ENCODE measurements at regions not wholly inside any gene's neighbourhood (a gene's known extent, or its start where the extent isn't known, plus 50 kb on each side); places are given as distances from the start of the nearest gene placed in this dataset.
"Not testable (repeated sequence)": the region's sequence is repeated elsewhere in the genome, so short reads cannot be mapped to it uniquely, and the experiment has no call there.

DNA sequence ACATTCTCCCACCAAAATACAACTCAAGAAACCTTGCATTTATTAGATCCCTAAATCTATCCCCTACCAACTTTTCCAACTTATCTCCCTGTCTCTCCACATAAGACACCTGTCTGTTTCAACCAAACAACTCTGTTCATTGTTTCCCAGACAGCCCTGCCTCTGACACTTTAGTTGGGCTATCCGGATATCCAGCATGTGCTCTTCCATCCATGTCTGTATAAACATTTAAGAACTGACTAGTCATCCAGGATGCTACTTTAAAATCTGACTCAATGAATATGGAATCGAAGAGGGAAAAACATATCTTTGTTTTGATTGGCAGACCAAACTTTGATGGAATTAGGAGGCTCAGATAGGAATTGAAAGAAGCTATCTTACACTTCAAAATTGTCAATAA lies 143.2 kb upstream of the DCAF8L1 start:
- Histone ChIP-seq H3K27me3 (replicated peaks in 1 of 4; ENCODE audit: control extremely low read depth in 1 of 4, control insufficient read depth in 3 of 4, insufficient read depth in 4 of 4, low read length in 3 of 4) (no peaks in the 10 kb centered on the region), H3K4me3 (ENCODE audit: control extremely low read depth in 1 of 5, extremely low read depth in 1 of 5, insufficient read depth in 1 of 5, low read depth in 2 of 5, low read length in 4 of 5) (no peak overlapping the region), H3K9ac (ENCODE audit: low read length) (no peak overlapping the region), H4K20me1 (ENCODE audit: control insufficient read depth, insufficient read depth, low read length, poor library complexity, severe bottlenecking) (no peaks in the 10 kb centered on the region), H3K4me1 (ENCODE audit: control insufficient read depth in 2 of 2, insufficient read depth in 2 of 2, low read length in 2 of 2) (no peaks in the 10 kb centered on the region), H3K36me3 (replicated peaks in 1 of 2; ENCODE audit: control extremely low read depth in 1 of 2, control insufficient read depth in 1 of 2, extremely low read depth in 1 of 2, insufficient read depth in 2 of 2, low read length in 1 of 2) (no peaks in the 10 kb centered on the region), H2AFZ (ENCODE audit: insufficient read depth, low read depth, low read length, poor library complexity, severe bottlenecking) (no peak overlapping the region), H3K9me3 (ENCODE audit: control extremely low read depth in 1 of 3, control insufficient read depth in 2 of 3, insufficient read depth in 1 of 3, low read length in 2 of 3) (no peaks in the 10 kb centered on the region), H3K4me2 (replicated peaks; ENCODE audit: low read depth, low read length, poor library complexity, severe bottlenecking) (no peak overlapping the region), H3K27ac (ENCODE audit: low read length in 2 of 2) (no peak overlapping the region), H3K79me2 (ENCODE audit: control insufficient read depth, insufficient read depth, low read length) (no peaks in the 10 kb centered on the region)
- Mint-ChIP-seq H3K27me3 (no peaks in the 10 kb centered on the region), H3K27ac (no peak overlapping the region), H3K4me3 (no peak overlapping the region), H3K9me3 (ENCODE audit: insufficient read depth) (no peaks in the 10 kb centered on the region), H3K4me1 (no peaks in the 10 kb centered on the region)
- ATAC-seq (ENCODE audit: low read depth) = no peak
- TF ChIP-seq CTCF (IDR thresholded peaks at IDR 0.05) (no peak), EZH2 (IDR thresholded peaks at IDR 0.05; ENCODE audit: borderline replicate concordance, insufficient read depth, low read depth, low read length, poor library complexity, severe bottlenecking) (no peak)
- ChIA-PET POLR2A (no interaction called here), CTCF (no interaction called here)
- WGBS (ENCODE audit: insufficient coverage) = no CpG with 5 or more reads among the region's 2 CpGs
- DNase-seq = no peak
- intact Hi-C loops (cut with micrococcal nuclease) = no loop called here

DNA sequence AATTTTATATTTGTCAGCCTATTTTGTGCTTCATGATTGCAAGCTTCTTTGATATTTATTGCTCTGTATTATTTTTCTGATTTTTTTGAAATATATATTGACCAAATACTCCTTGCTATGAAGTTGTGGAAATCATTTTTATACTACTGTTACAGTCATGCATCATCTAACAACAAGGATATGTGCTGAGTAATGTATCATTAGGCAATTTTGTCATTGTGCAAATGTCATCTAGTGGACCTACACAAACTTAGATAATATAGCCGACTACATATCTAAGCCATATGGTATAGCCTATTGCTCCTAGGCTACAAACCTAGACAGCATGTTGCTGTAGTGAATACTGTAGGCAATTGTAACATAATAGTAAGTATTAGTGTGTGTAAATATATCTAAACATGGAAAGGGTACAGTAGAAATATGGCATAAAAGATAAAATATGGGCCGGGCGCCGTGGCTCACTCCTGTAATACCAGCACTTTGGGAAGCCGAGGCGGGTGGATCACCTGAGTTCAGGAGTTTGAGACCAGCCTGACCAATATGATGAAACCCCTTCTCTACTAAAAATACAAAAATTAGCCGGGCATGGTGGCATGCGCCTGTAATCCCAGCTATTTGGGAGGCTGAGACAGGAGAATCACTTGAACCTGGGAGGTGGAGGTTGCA lies 139.5 kb upstream of the DCAF8L1 start:
- H3K9me3 Mint-ChIP-seq (ENCODE audit: insufficient read depth); H4K20me1 ChIP-seq (ENCODE audit: control insufficient read depth, insufficient read depth, low read length, poor library complexity, severe bottlenecking); H3K4me2 ChIP-seq (replicated peaks; ENCODE audit: low read depth, low read length, poor library complexity, severe bottlenecking); H3K36me3 ChIP-seq (replicated peaks in 1 of 2; ENCODE audit: control extremely low read depth in 1 of 2, control insufficient read depth in 1 of 2, extremely low read depth in 1 of 2, insufficient read depth in 2 of 2, low read length in 1 of 2); H3K27me3 ChIP-seq (replicated peaks in 1 of 4; ENCODE audit: control extremely low read depth in 1 of 4, control insufficient read depth in 3 of 4, insufficient read depth in 4 of 4, low read length in 3 of 4); H3K4me1 ChIP-seq (ENCODE audit: control insufficient read depth in 2 of 2, insufficient read depth in 2 of 2, low read length in 2 of 2); POLR2A ChIA-PET; CTCF ChIA-PET; H2AFZ ChIP-seq (ENCODE audit: insufficient read depth, low read depth, low read length, poor library complexity, severe bottlenecking); DNase-seq; H3K27ac ChIP-seq (ENCODE audit: low read length in 2 of 2); ATAC-seq (ENCODE audit: low read depth); H3K4me1 Mint-ChIP-seq; H3K79me2 ChIP-seq (ENCODE audit: control insufficient read depth, insufficient read depth, low read length); H3K4me3 ChIP-seq (ENCODE audit: control extremely low read depth in 1 of 5, extremely low read depth in 1 of 5, insufficient read depth in 1 of 5, low read depth in 2 of 5, low read length in 4 of 5); H3K9ac ChIP-seq (ENCODE audit: low read length); H3K27ac Mint-ChIP-seq; H3K27me3 Mint-ChIP-seq; H3K9me3 ChIP-seq (ENCODE audit: control extremely low read depth in 1 of 3, control insufficient read depth in 2 of 3, insufficient read depth in 1 of 3, low read length in 2 of 3); H3K4me3 Mint-ChIP-seq; intact Hi-C loops (cut with micrococcal nuclease): not testable (repeated sequence)
- WGBS (ENCODE audit: insufficient coverage) = no CpG with 5 or more reads among the region's 8 CpGs
